ENCODE measurements at regions not wholly inside any gene's neighbourhood (a gene's known extent, or its start where the extent isn't known, plus 50 kb on each side); places are given as distances from the start of the nearest gene placed in this dataset.

- TF ChIP-seq CTCF (IDR thresholded peaks at IDR 0.05; ENCODE audit: poor library complexity, severe bottlenecking) = no peak
- no peak for TF ChIP-seq RAD21 (conservative IDR thresholded peaks at IDR 0.05)
- no peak for TF ChIP-seq TAF1 (IDR thresholded peaks at IDR 0.05; ENCODE audit: low read depth)
- TF ChIP-seq EZH2 (IDR thresholded peaks at IDR 0.05; ENCODE audit: borderline replicate concordance, insufficient read depth, low read length, poor library complexity, severe bottlenecking) = no peak
- no peak for TF ChIP-seq EP300 (conservative IDR thresholded peaks at IDR 0.05; ENCODE audit: poor library complexity, severe bottlenecking)
- no peak for TF ChIP-seq MXI1 (conservative IDR thresholded peaks at IDR 0.05; ENCODE audit: poor library complexity, severe bottlenecking)
- no peak for TF ChIP-seq REST (IDR thresholded peaks at IDR 0.05; ENCODE audit: borderline replicate concordance)
- no peak for TF ChIP-seq SMC3 (conservative IDR thresholded peaks at IDR 0.05; ENCODE audit: poor library complexity)
- TF ChIP-seq POLR2AphosphoS5 (IDR thresholded peaks at IDR 0.05) = no peak
These were observed 121.3 kb upstream of the C1GALT1 start for GRCh38 chr7:7060828-7061599.
